ENCODE measurements at regions not wholly inside any gene's neighbourhood (a gene's known extent, or its start where the extent isn't known, plus 50 kb on each side); places are given as distances from the start of the nearest gene placed in this dataset.
"Not testable (repeated sequence)": the region's sequence is repeated elsewhere in the genome, so short reads cannot be mapped to it uniquely, and the experiment has no call there.

GRCh38 chr2:133993160-133993559, 260.7 kb upstream of the MGAT5 start:
- ChIA-PET POLR2A (no interaction called here), CTCF (no interaction called here)
- no peak for DNase-seq (ENCODE audit: extremely low spot score)
- TF ChIP-seq SUZ12 (IDR thresholded peaks at IDR 0.05) (no peak), CTBP1 (IDR thresholded peaks at IDR 0.05; ENCODE audit: borderline replicate concordance) (no peak), NFRKB (IDR thresholded peaks at IDR 0.05) (no peak), LEF1 (IDR thresholded peaks at IDR 0.05; ENCODE audit: borderline replicate concordance) (no peak), PKNOX1 (IDR thresholded peaks at IDR 0.05) (no peak), L3MBTL2 (conservative IDR thresholded peaks at IDR 0.05) (no peak), ZNF384 (IDR thresholded peaks at IDR 0.05) (no peak), FOXK2 (IDR thresholded peaks at IDR 0.05) (no peak), HDGF (IDR thresholded peaks at IDR 0.05; ENCODE audit: borderline replicate concordance) (no peak), TARDBP (IDR thresholded peaks at IDR 0.05) (no peak), SP1 (IDR thresholded peaks at IDR 0.05) (no peak), ELF4 (IDR thresholded peaks at IDR 0.05) (no peak), FOXM1 (IDR thresholded peaks at IDR 0.05; ENCODE audit: borderline replicate concordance) (no peak), FOXA1 (IDR thresholded peaks at IDR 0.05) (no peak), BHLHE40 (IDR thresholded peaks at IDR 0.05; ENCODE audit: borderline replicate concordance) (no peak), ARNT (IDR thresholded peaks at IDR 0.05) (no peak)

DNA sequence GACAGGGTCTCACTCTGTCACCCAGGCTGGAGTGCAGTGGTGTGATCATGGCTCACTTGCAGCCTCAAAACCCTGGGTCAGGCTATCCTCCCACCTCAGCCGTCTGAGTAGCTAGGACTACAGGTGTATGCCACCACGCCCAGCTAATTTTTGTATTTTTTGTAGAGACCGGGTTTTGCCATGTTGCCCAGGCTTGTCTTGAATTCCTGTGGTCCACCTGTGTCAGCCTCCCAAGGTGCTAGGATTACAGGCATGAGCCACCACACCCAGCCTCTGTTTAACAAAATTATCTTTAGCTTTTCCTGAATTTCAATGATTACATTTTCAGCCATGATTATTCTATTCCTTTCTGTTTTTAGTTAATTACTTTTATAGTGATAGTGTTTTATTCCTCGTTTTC, 255.1 kb upstream of the MGAT5 start:
- DNase-seq (ENCODE audit: extremely low spot score); POLR2A ChIA-PET; CTCF ChIA-PET: not testable (repeated sequence)

GRCh38 chr2:134002391-134002790, 251.5 kb upstream of the MGAT5 start:
- ChIA-PET CTCF (no interaction called here), POLR2A (no interaction called here)
- no peak for DNase-seq (ENCODE audit: extremely low spot score)
- TF ChIP-seq PKNOX1 (IDR thresholded peaks at IDR 0.05) (no peak), SUZ12 (IDR thresholded peaks at IDR 0.05) (no peak), FOXK2 (IDR thresholded peaks at IDR 0.05) (no peak), ELF4 (IDR thresholded peaks at IDR 0.05) (no peak), L3MBTL2 (conservative IDR thresholded peaks at IDR 0.05) (no peak), CTBP1 (IDR thresholded peaks at IDR 0.05; ENCODE audit: borderline replicate concordance) (no peak), ZNF384 (IDR thresholded peaks at IDR 0.05) (no peak), BHLHE40 (IDR thresholded peaks at IDR 0.05; ENCODE audit: borderline replicate concordance) (no peak), HDGF (IDR thresholded peaks at IDR 0.05; ENCODE audit: borderline replicate concordance) (no peak), LEF1 (IDR thresholded peaks at IDR 0.05; ENCODE audit: borderline replicate concordance) (no peak), FOXA1 (IDR thresholded peaks at IDR 0.05) (no peak), SP1 (IDR thresholded peaks at IDR 0.05) (no peak), NFRKB (IDR thresholded peaks at IDR 0.05) (no peak), ARNT (IDR thresholded peaks at IDR 0.05) (no peak), FOXM1 (IDR thresholded peaks at IDR 0.05; ENCODE audit: borderline replicate concordance) (no peak), TARDBP (IDR thresholded peaks at IDR 0.05) (no peak)

DNA sequence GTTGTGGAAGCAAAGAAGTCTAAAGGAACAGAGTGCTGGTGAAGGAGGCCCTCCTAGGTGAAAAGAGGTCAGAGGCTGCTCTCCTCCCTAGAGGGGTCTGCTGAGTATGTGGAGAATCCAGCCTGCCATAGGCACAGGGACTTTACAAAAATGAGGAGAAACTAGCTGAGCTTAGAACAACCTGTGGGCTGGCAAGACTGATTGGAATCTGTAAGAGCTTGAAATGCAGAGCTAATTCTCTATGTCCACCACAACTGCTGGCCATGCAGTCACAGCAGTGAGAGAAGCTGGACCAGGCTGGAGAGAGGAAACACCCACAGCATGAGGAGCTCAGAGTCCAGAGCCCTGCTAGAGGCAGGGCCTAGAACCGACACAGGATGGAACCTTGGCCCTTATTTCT, 251.0 kb upstream of the MGAT5 start:
- no peak for DNase-seq (ENCODE audit: extremely low spot score)
- CTCF ChIA-PET = no interaction called here

GRCh38 chr2:134004467-134004866, 249.4 kb upstream of the MGAT5 start:
- ChIA-PET POLR2A (no interaction called here), CTCF (no interaction called here)
- no peak for TF ChIP-seq SUZ12 (IDR thresholded peaks at IDR 0.05)
- no peak for TF ChIP-seq SP1 (IDR thresholded peaks at IDR 0.05)
- no peak for TF ChIP-seq NFRKB (IDR thresholded peaks at IDR 0.05)
- TF ChIP-seq PKNOX1 (IDR thresholded peaks at IDR 0.05) = no peak
- no peak for DNase-seq (ENCODE audit: extremely low spot score)

More for the DNA sequence above, 251.0 kb upstream of the MGAT5 start:
- TF ChIP-seq BHLHE40 (IDR thresholded peaks at IDR 0.05; ENCODE audit: borderline replicate concordance) = no peak
- TF ChIP-seq TARDBP (IDR thresholded peaks at IDR 0.05) = no peak
- TF ChIP-seq FOXK2 (IDR thresholded peaks at IDR 0.05) = no peak
- TF ChIP-seq SP1 (IDR thresholded peaks at IDR 0.05) = no peak
- TF ChIP-seq HDGF (IDR thresholded peaks at IDR 0.05; ENCODE audit: borderline replicate concordance) = no peak
- no peak for TF ChIP-seq PKNOX1 (IDR thresholded peaks at IDR 0.05)
- TF ChIP-seq NFRKB (IDR thresholded peaks at IDR 0.05) = no peak
- TF ChIP-seq ELF4 (IDR thresholded peaks at IDR 0.05) = no peak
- no peak for TF ChIP-seq ZNF384 (IDR thresholded peaks at IDR 0.05)
- TF ChIP-seq CTBP1 (IDR thresholded peaks at IDR 0.05; ENCODE audit: borderline replicate concordance) = no peak
- POLR2A ChIA-PET = no interaction called here

GRCh38 chr2:134008837-134009236, 245.0 kb upstream of the MGAT5 start:
- TF ChIP-seq FOXM1 (IDR thresholded peaks at IDR 0.05; ENCODE audit: borderline replicate concordance) (no peak), BHLHE40 (IDR thresholded peaks at IDR 0.05; ENCODE audit: borderline replicate concordance) (no peak)
- DNase-seq (ENCODE audit: extremely low spot score) = no peak
- ChIA-PET POLR2A (no interaction called here), CTCF (interaction anchor here (0.7 kb wide), 1 partner anchor 191 kb away, joined by 3 read pairs; no protein-coding TSS in a partner anchor)

DNA sequence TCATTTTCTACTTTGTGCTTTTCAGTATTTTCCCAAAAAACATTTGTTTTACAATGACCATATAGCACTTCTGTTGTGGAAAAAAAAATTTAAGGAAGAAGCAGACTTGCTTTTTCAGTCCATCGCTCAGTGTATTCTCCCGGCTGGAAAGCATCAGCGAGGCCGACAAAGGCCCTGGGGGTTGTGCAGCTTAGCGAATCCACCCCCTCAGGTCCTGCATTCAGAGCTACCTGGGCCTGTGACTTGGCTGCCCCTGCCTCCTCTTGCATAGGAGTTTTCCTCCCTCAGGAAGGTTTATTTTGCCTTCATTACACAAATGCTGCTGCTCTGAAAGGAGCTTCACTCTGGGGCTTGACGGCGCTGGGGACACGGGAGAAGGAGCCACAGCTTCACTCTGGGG, 244.4 kb upstream of the MGAT5 start:
- TF ChIP-seq ZNF384 (IDR thresholded peaks at IDR 0.05) (no peak), HDGF (IDR thresholded peaks at IDR 0.05; ENCODE audit: borderline replicate concordance) (no peak), PKNOX1 (IDR thresholded peaks at IDR 0.05) (no peak), ELF4 (IDR thresholded peaks at IDR 0.05) (no peak), NFRKB (IDR thresholded peaks at IDR 0.05) (no peak), L3MBTL2 (conservative IDR thresholded peaks at IDR 0.05) (no peak), SUZ12 (IDR thresholded peaks at IDR 0.05) (no peak), TARDBP (IDR thresholded peaks at IDR 0.05) (no peak), CTBP1 (IDR thresholded peaks at IDR 0.05; ENCODE audit: borderline replicate concordance) (no peak), LEF1 (IDR thresholded peaks at IDR 0.05; ENCODE audit: borderline replicate concordance) (no peak), FOXA1 (IDR thresholded peaks at IDR 0.05) (no peak), FOXK2 (IDR thresholded peaks at IDR 0.05) (no peak), BHLHE40 (IDR thresholded peaks at IDR 0.05; ENCODE audit: borderline replicate concordance) (no peak), SP1 (IDR thresholded peaks at IDR 0.05) (no peak), FOXM1 (IDR thresholded peaks at IDR 0.05; ENCODE audit: borderline replicate concordance) (no peak), ARNT (IDR thresholded peaks at IDR 0.05) (no peak)
- DNase-seq (ENCODE audit: extremely low spot score) = no peak
- POLR2A ChIA-PET = no interaction called here
- CTCF ChIA-PET = interaction anchor here (0.7 kb wide), 1 partner anchor 190 kb away, joined by 3 read pairs; no protein-coding TSS in a partner anchor

GRCh38 chr2:134009906-134010305, 244.0 kb upstream of the MGAT5 start:
- DNase-seq (ENCODE audit: extremely low spot score); CTCF ChIA-PET; POLR2A ChIA-PET: not testable (repeated sequence)
